HL-60 (cell line): ENCODE measurements at regions not wholly inside any gene's neighbourhood (a gene's known extent, or its start where the extent isn't known, plus 50 kb on each side); places are given as distances from the start of the nearest gene placed in this dataset.

Experiments used
- CTCF ChIP-seq: IDR thresholded peaks from one replicate; pipeline ENCODE4 v1.5.1; 2011; ENCODE audit warnings: low read length, control low read depth, inconsistent platforms; ENCODE audit not compliant: insufficient read depth
- POLR2AphosphoS5 ChIP-seq: IDR thresholded peaks from 2 replicates; pipeline ENCODE4 v1.6.1; 2012; ENCODE audit warnings: low read depth
- REST ChIP-seq: IDR thresholded peaks from 2 replicates; pipeline ENCODE4 v1.6.1; 2012; ENCODE audit warnings: low read depth; ENCODE audit not compliant: insufficient replicate concordance
- SPI1 ChIP-seq: IDR thresholded peaks from 2 replicates; pipeline ENCODE4 v1.6.1; 2012; ENCODE audit warnings: low read depth, mild to moderate bottlenecking, borderline replicate concordance

- TF ChIP-seq CTCF (no peak), SPI1 (no peak), POLR2AphosphoS5 (no peak), REST (no peak)
These were observed 481.1 kb upstream of the RORB start for GRCh38 chr9:74016004-74016403.
